22Rv1 (cell line): ENCODE measurements at regions not wholly inside any gene's neighbourhood (a gene's known extent, or its start where the extent isn't known, plus 50 kb on each side); places are given as distances from the start of the nearest gene placed in this dataset.

ENCODE experiments used
- H3K27ac ChIP-seq: fragments of 450-650 bp; 2 replicates; pipeline ENCODE4 v1.5.1; 2017
- ZFX ChIP-seq: fragments of 450-650 bp; IDR thresholded peaks from 2 replicates; pipeline ENCODE4 v1.6.1; 2017; ENCODE audit warnings: antibody characterized with exemption, borderline replicate concordance
- TF ChIP-seq, protein P1 (sequence below): fragments of 450-650 bp; IDR thresholded peaks from 2 replicates; pipeline ENCODE4 v1.5.1; 2017; ENCODE audit warnings: mild to moderate bottlenecking

DNA sequence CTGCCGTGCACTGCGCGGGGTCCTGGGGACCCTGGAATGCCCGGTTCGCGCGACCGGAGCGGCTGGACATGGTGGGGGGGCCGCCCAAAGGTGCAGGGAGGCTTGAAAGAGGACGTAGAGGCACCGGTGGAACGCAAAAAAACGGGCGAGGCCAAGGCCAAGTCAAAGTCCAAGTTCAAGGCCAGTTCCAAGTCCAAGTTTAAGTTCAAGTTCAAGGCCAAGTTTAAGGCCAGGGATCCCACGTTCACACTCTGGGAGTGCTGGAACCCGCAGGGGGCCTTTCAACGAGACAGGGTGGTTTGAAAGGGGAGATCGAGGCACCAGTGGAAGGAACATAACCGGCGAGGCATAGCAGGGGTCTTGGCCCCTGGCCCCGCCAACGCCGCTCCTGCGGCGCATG, 317.6 kb downstream of the ALG10 start:
- no peak for TF ChIP-seq ZFX
- TF ChIP-seq, protein P1, sequence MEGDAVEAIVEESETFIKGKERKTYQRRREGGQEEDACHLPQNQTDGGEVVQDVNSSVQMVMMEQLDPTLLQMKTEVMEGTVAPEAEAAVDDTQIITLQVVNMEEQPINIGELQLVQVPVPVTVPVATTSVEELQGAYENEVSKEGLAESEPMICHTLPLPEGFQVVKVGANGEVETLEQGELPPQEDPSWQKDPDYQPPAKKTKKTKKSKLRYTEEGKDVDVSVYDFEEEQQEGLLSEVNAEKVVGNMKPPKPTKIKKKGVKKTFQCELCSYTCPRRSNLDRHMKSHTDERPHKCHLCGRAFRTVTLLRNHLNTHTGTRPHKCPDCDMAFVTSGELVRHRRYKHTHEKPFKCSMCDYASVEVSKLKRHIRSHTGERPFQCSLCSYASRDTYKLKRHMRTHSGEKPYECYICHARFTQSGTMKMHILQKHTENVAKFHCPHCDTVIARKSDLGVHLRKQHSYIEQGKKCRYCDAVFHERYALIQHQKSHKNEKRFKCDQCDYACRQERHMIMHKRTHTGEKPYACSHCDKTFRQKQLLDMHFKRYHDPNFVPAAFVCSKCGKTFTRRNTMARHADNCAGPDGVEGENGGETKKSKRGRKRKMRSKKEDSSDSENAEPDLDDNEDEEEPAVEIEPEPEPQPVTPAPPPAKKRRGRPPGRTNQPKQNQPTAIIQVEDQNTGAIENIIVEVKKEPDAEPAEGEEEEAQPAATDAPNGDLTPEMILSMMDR: no peak
- no peak overlapping the region for H3K27ac ChIP-seq

DNA sequence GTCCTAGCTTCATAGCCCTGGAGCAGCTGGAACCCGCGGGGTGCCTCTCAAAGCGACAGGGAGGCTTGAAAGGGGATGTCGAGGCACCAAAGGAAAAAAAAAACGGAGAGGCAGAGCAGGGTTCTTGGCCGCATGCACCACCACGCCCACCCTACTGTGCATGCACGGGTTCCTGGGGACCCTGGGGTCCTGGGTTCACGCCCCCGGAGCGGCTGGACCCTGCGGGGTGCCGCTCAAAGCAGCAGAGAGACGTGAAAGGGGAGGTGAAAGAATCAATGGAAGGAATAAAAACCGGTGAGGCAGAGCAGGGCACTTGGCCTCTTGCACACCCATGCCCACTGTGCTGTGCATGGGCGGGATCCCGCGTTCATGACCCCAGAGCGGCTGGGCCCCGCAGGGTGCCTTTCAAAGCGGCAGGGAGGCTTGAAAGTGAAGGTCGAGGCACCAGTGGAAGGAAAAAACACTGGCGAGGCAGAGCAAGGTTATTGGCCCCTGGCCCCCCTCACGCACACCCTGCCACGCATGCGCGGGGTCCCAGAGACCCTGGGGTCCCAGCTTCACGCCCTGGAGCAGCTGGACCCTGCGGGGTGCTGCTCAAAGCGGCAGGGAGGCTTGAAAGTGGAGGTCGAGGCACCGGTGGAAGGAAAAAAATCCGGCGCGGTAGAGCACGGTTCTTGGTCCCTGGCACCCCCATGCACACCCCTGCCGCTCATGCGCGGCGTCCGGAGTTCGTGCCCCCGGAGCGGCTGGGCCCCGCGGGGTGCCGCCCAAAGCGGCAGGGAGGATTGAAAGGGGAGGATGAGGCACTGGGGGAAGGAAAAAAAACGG, 318.5 kb downstream of the ALG10 start:
- H3K27ac ChIP-seq: no peak overlapping the region
- TF ChIP-seq, protein P1: no peak
- no peak for TF ChIP-seq ZFX

DNA sequence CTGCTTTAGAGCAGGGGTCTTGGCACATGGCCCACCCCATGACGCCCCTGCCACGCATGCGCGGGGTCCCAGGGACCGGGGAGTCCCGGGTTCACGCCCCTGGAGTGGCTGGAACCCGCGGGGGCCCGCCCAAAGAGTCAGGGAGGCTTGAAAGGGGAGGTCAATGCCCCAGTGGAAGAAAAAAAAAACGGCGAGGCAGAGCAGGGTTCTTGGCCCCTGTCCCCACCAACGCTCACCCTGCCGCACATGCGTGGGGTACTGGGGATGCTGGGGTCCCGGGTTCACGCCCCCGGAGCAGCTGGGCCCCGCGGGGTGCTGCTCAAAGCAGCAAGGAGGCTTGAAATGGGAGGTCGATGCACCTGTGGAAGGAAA, 319.1 kb downstream of the ALG10 start:
- no peak for TF ChIP-seq ZFX
- TF ChIP-seq, protein P1: no peak
- no peak overlapping the region for H3K27ac ChIP-seq

DNA sequence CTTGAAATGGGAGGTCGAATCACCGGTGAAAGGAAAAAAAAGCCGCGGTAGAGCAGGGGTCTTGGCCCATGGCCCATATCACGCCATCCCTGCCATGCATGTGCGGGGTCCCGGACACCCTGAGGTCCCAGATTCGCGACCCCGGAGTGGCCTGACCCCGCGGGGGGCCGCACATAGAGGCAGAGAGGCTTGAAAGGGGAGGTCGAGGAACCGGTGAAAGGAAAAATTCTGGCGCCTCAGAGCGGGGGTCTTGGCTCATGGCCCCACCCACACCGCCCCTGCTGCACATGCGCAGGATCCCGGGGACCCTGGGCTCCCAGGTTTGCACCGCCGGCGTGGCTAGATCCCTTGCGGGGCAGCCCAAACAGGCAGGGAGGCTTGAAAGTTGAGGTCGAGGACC, 319.8 kb downstream of the ALG10 start:
- no peak overlapping the region for H3K27ac ChIP-seq
- TF ChIP-seq, protein P1: no peak
- TF ChIP-seq ZFX: no peak

DNA sequence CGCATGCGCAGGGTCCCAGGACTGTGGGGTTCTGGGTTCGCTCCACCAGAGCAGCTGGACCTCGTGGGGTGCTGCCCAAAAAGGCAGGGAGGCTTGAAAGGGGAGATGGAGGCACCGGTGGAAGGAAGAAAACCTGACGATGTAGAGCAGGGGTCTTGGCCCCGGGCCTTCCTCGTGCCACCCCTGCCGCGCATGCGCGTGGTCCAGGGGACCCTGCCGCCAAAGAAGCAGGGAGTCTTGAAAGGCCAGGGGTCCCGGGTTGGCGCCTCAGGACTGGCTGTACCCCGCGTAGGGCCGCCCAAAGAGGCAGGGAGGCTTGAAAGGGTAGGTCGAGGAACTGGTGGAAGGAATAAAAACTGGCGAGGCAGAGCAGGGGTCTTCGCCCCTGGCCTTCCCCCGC, 321.0 kb downstream of the ALG10 start:
- no peak for TF ChIP-seq ZFX
- TF ChIP-seq, protein P1: no peak
- peak overlapping the region; percentile 7; the same call in 1 of the 2 replicates for H3K27ac ChIP-seq

DNA sequence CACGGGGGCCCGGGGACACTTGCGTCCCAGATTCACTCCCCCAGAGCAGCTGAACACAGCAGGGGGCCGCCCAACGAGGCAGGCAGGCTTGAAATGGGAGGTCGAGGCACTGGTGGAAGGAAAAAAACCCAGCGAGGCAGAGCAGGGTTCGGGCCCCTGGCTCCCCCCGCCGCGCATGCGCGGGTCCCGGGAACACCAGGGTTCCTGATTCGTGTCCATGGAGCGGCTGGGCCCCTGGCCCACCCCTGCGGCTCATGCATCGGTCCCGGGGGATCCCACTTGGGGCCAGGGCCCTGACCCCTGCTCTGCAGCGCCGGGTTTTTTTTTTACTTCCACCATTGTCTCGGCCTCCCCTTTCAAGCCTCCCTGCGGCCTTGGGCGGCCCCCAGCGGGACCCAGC, 321.5 kb downstream of the ALG10 start:
- TF ChIP-seq ZFX: no peak
- TF ChIP-seq, protein P1: no peak
- peak overlapping the region; percentile 7; the same call in 1 of the 2 replicates for H3K27ac ChIP-seq

DNA sequence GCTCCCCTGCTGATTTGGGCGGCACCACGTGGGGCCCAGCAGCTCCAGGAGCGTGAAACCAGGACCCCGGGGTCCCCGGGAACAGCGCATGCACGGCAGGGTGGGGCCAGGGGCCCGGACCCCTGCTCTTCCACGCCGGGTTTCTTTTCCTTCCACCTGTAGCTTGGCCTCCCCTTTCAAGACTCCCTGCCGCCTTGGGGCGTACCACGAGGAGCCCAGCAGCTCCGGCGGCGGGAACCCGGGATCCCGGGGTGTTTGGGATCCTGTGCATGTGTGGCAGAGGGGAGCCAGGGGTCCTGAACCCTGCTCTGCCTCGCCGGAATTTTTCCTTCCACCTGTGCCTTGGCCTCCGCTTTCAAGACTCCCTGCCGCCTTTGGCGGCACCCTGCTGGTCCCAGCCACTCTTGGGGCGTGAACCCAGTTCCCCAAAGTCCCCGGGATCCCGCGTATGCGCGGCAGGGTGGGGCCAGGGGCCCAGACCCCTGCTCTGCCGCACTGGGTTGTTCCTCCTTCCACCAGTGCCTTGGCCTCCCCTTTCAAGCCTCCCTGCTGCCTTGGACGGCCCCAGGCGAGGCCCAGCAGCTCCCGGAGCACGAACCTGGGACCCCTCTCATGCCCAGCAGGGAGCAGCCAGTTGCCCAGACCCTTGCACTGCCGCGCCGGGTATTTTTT, 322.7 kb downstream of the ALG10 start:
- no peak overlapping the region for H3K27ac ChIP-seq
- no peak for TF ChIP-seq ZFX
- TF ChIP-seq, protein P1: no peak
